DOHH2 (cell line): ENCODE measurements at regions not wholly inside any gene's neighbourhood (a gene's known extent, or its start where the extent isn't known, plus 50 kb on each side); places are given as distances from the start of the nearest gene placed in this dataset.

ENCODE experiments used
- H3F3A ChIP-seq: fragments of 200-600 bp; sonication (generic), shearing (Covaris generic); 2 replicates; pipeline ENCODE4 v1.6.0; 2016; ENCODE audit warnings: antibody characterized with exemption, mild to moderate bottlenecking; ENCODE audit not compliant: control insufficient read depth, insufficient read depth
- H3K27ac ChIP-seq: fragments of 200-600 bp; sonication (generic); 2 replicates; pipeline ENCODE4 v1.5.1; 2014; ENCODE audit warnings: low read depth, mild to moderate bottlenecking, low read length, moderate library complexity
- H3K27me3 ChIP-seq: fragments of 200-600 bp; sonication (generic); 2 replicates; pipeline ENCODE4 v1.6.1; 2014; ENCODE audit warnings: mild to moderate bottlenecking, low read length, mixed read lengths; ENCODE audit not compliant: control insufficient read depth
- H3K36me3 ChIP-seq: fragments of 200-600 bp; sonication (generic); 2 replicates; pipeline ENCODE4 v1.6.1; 2014; ENCODE audit warnings: mild to moderate bottlenecking, low read length, moderate library complexity, mixed read lengths; ENCODE audit not compliant: control insufficient read depth
- H3K4me1 ChIP-seq: fragments of 200-600 bp; sonication (generic); 2 replicates; pipeline ENCODE4 v1.6.1; 2014; ENCODE audit warnings: mild to moderate bottlenecking, low read length, mixed read lengths; ENCODE audit not compliant: control insufficient read depth
- H3K4me2 ChIP-seq: fragments of 200-600 bp; sonication (generic); 2 replicates; pipeline ENCODE4 v1.6.0; 2014; ENCODE audit warnings: mild to moderate bottlenecking, low read length, moderate library complexity
- H3K4me3 ChIP-seq: fragments of 200-600 bp; sonication (generic); 2 replicates; pipeline ENCODE4 v1.5.1; 2014; ENCODE audit warnings: mild to moderate bottlenecking, low read length, mixed read lengths
- H3K79me2 ChIP-seq: fragments of 200-600 bp; sonication (generic); 2 replicates; pipeline ENCODE4 v1.6.1; 2014; ENCODE audit warnings: mild to moderate bottlenecking, low read length, mixed read lengths; ENCODE audit not compliant: control insufficient read depth
- H3K9me2 ChIP-seq: fragments of 200-600 bp; sonication (generic); replicated peaks from 2 replicates; pipeline ENCODE4 v1.6.1; 2014; ENCODE audit warnings: mild to moderate bottlenecking, low read length, mixed read lengths; ENCODE audit not compliant: control insufficient read depth
- H3K9me3 ChIP-seq: fragments of 200-600 bp; sonication (generic); 2 replicates; pipeline ENCODE4 v1.6.1; 2014; ENCODE audit warnings: antibody characterized with exemption, low read length, mixed read lengths; ENCODE audit not compliant: control insufficient read depth, insufficient read depth
- H4K20me1 ChIP-seq: fragments of 200-600 bp; sonication (generic); 2 replicates; pipeline ENCODE4 v1.6.0; 2014; ENCODE audit warnings: low read depth, mild to moderate bottlenecking, antibody characterized with exemption, low read length, moderate library complexity; ENCODE audit not compliant: control insufficient read depth, insufficient read depth
- CTCF ChIP-seq: fragments of 200-600 bp; sonication (generic); IDR thresholded peaks from one replicate; pipeline ENCODE4 v1.5.1; 2014; ENCODE audit warnings: antibody characterized with exemption, mild to moderate bottlenecking, low read depth, low read length; ENCODE audit not compliant: poor library complexity, severe bottlenecking
- EZH2phosphoT487 ChIP-seq: fragments of 200-600 bp; sonication (generic); IDR thresholded peaks from 2 replicates; pipeline ENCODE4 v1.6.1; 2017; ENCODE audit warnings: borderline replicate concordance, mild to moderate bottlenecking, antibody characterized with exemption, low read length, moderate library complexity, mixed read lengths

- no peaks in the 10 kb centered on the region for H3K9me3 ChIP-seq
- H3F3A ChIP-seq = no peaks in the 10 kb centered on the region
- no peak overlapping the region for H3K4me2 ChIP-seq
- H3K9me2 ChIP-seq = no peaks in the 10 kb centered on the region; the same call in 1 of the 2 replicates
- no peaks in the 10 kb centered on the region for H3K36me3 ChIP-seq
- no peak overlapping the region for H3K4me3 ChIP-seq
- TF ChIP-seq CTCF (no peak), EZH2phosphoT487 (no peak)
- H3K27me3 ChIP-seq = no peaks in the 10 kb centered on the region; the same call in 1 of the 2 replicates
- H3K27ac ChIP-seq = no peak overlapping the region
- no peaks in the 10 kb centered on the region for H3K79me2 ChIP-seq
- H4K20me1 ChIP-seq = no peaks in the 10 kb centered on the region
- H3K4me1 ChIP-seq = peaks cover 9% of the 10 kb centered on the region
Observed at GRCh38 chr2:67671464-67672450, 274.6 kb downstream of the ETAA1 start.

GRCh38 chr2:67674668-67675067, 277.5 kb downstream of the ETAA1 start:
- H3K9me3 ChIP-seq = no peaks in the 10 kb centered on the region
- H3K27me3 ChIP-seq = no peaks in the 10 kb centered on the region
- no peak overlapping the region for H3K4me3 ChIP-seq
- H4K20me1 ChIP-seq = no peaks in the 10 kb centered on the region
- no peaks in the 10 kb centered on the region; the same call in 1 of the 2 replicates for H3K9me2 ChIP-seq
- TF ChIP-seq EZH2phosphoT487 (no peak), CTCF (no peak)
- H3K36me3 ChIP-seq = no peaks in the 10 kb centered on the region
- H3K27ac ChIP-seq = no peak overlapping the region
- peaks cover 9% of the 10 kb centered on the region for H3K4me1 ChIP-seq
- no peaks in the 10 kb centered on the region for H3K79me2 ChIP-seq
- H3F3A ChIP-seq = no peaks in the 10 kb centered on the region
- no peak overlapping the region for H3K4me2 ChIP-seq

DNA sequence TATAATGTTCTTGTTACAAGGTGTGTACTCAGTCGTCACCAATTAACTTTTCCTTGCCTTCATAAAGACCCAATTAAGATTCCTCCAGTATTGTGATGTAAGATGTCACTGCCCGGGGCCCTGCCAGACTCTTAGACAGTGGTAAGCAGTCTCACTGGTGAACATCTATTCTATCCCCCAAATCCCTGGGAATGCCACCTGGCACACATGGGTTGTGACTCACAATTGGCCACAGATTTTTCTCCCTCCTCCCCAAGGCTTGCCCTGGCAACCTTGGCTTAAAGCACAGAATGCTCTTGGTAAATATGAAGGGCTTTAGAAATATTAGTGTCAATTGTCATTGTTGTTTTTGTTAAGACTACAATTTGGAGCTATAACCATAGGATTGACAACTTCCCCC, 287.9 kb downstream of the ETAA1 start:
- Histone ChIP-seq H3F3A (no peaks in the 10 kb centered on the region), H3K36me3 (no peaks in the 10 kb centered on the region), H3K9me3 (no peaks in the 10 kb centered on the region), H4K20me1 (no peaks in the 10 kb centered on the region), H3K4me1 (no peaks in the 10 kb centered on the region), H3K4me3 (no peak overlapping the region), H3K27me3 (no peaks in the 10 kb centered on the region), H3K27ac (no peak overlapping the region), H3K4me2 (no peak overlapping the region), H3K79me2 (no peaks in the 10 kb centered on the region), H3K9me2 (no peaks in the 10 kb centered on the region)
- TF ChIP-seq CTCF (no peak), EZH2phosphoT487 (no peak)
